Neuronal stem cell (in vitro differentiated cells): ENCODE measurements at regions not wholly inside any gene's neighbourhood (a gene's known extent, or its start where the extent isn't known, plus 50 kb on each side); places are given as distances from the start of the nearest gene placed in this dataset.

Source experiments
- DNase-seq: peaks from one replicate; pipeline ENCODE4 v3.0.0-alpha.2; 2013; ENCODE audit warnings: low spot score
- H2AFZ ChIP-seq: one replicate; pipeline ENCODE4 v1.6.1; 2013; ENCODE audit warnings: mild to moderate bottlenecking, low read length, inconsistent platforms
- H2AK5ac ChIP-seq: 2 replicates; pipeline ENCODE4 v1.6.1; 2013; ENCODE audit warnings: low read depth, mild to moderate bottlenecking, inconsistent platforms, low read length, moderate library complexity, mixed read lengths
- H2BK120ac ChIP-seq: 2 replicates; pipeline ENCODE4 v1.6.1; 2013; ENCODE audit warnings: low read depth, mild to moderate bottlenecking, inconsistent platforms, low read length, moderate library complexity, mixed read lengths
- H2BK12ac ChIP-seq: one replicate; pipeline ENCODE4 v1.6.1; 2013; ENCODE audit warnings: low read length, inconsistent platforms
- H2BK15ac ChIP-seq: 2 replicates; pipeline ENCODE4 v1.6.1; 2013; ENCODE audit warnings: mild to moderate bottlenecking, low read length, inconsistent platforms, mixed read lengths
- H2BK5ac ChIP-seq: one replicate; pipeline ENCODE4 v1.6.1; 2013; ENCODE audit warnings: inconsistent platforms, mild to moderate bottlenecking, low read length, moderate library complexity
- H3K14ac ChIP-seq: one replicate; pipeline ENCODE4 v1.6.1; 2013; ENCODE audit warnings: low read length, inconsistent platforms
- H3K18ac ChIP-seq: 2 replicates; pipeline ENCODE4 v1.6.1; 2013; ENCODE audit warnings: low read length, inconsistent platforms
- H3K23ac ChIP-seq: 2 replicates; pipeline ENCODE4 v1.6.1; 2013; ENCODE audit warnings: low read depth, mild to moderate bottlenecking, mixed read lengths, low read length, inconsistent platforms; ENCODE audit not compliant: poor library complexity
- H3K27ac ChIP-seq: replicated peaks from 3 replicates; pipeline ENCODE4 v1.5.1; 2013; ENCODE audit warnings: low read length, inconsistent platforms
- H3K27me3 ChIP-seq, 3 experiments: 2 replicates each; pipeline ENCODE4 v1.6.1; 2013; ENCODE audit warnings: low read length in 3 of 3, mild to moderate bottlenecking in 2 of 3, inconsistent platforms in 1 of 3, low read depth in 1 of 3, mixed read lengths in 1 of 3, moderate library complexity in 1 of 3; ENCODE audit not compliant: control insufficient read depth in 3 of 3, insufficient read depth in 3 of 3
- H3K36me3 ChIP-seq, 2 donors: replicated peaks in 1 of 2; 2 replicates each; pipeline ENCODE4 v1.6.1; 2013; ENCODE audit warnings: low read length in 2 of 2; ENCODE audit not compliant: control insufficient read depth in 2 of 2, insufficient read depth in 2 of 2
- H3K4ac ChIP-seq: 2 replicates; pipeline ENCODE4 v1.6.1; 2013; ENCODE audit warnings: inconsistent platforms, mild to moderate bottlenecking, low read length, moderate library complexity
- H3K4me1 ChIP-seq, 2 donors: 1 replicate in 1 of 2; 2 replicates in 1 of 2; pipeline ENCODE4 v1.6.1; 2013; ENCODE audit warnings: low read length in 2 of 2, low read depth in 1 of 2; ENCODE audit not compliant: control insufficient read depth in 2 of 2, insufficient read depth in 1 of 2
- H3K4me2 ChIP-seq: one replicate; pipeline ENCODE4 v1.6.1; 2013; ENCODE audit warnings: mild to moderate bottlenecking, low read length, inconsistent platforms; ENCODE audit not compliant: insufficient read depth, poor library complexity, severe bottlenecking
- H3K4me3 ChIP-seq, 2 donors: 2 replicates each; pipeline ENCODE4 v1.5.1; 2013; ENCODE audit warnings: low read length in 2 of 2, mild to moderate bottlenecking in 2 of 2, inconsistent platforms in 1 of 2, moderate library complexity in 1 of 2
- H3K79me1 ChIP-seq: one replicate; pipeline ENCODE4 v1.6.1; 2013; ENCODE audit warnings: low read depth, mild to moderate bottlenecking, inconsistent platforms, low read length, moderate library complexity
- H3K9ac ChIP-seq: one replicate; pipeline ENCODE4 v1.6.1; 2013; ENCODE audit warnings: mild to moderate bottlenecking, low read depth, low read length, inconsistent platforms; ENCODE audit not compliant: poor library complexity
- H3K9me3 ChIP-seq, 2 donors: replicated peaks in 1 of 2; 2 replicates each; pipeline versions ENCODE3 to v1.6.1; 2013; ENCODE audit warnings: low read length in 2 of 2, mild to moderate bottlenecking in 2 of 2, inconsistent platforms in 1 of 2, low read depth in 1 of 2, mixed read lengths in 1 of 2, moderate library complexity in 1 of 2; ENCODE audit not compliant: control insufficient read depth in 2 of 2, insufficient read depth in 1 of 2
- H4K8ac ChIP-seq: one replicate; pipeline ENCODE4 v1.6.1; 2013; ENCODE audit warnings: low read depth, mild to moderate bottlenecking, inconsistent platforms, low read length, moderate library complexity
- H4K91ac ChIP-seq: one replicate; pipeline ENCODE4 v1.6.1; 2013; ENCODE audit warnings: low read length, low read depth, mild to moderate bottlenecking, inconsistent platforms; ENCODE audit not compliant: poor library complexity
- WGBS, 2 donors: extraction: QIAGEN DNeasy Blood & Tissue Kit; methylation state at CpG; one replicate each; pipeline ENCODE4 v1.1.7; 2013; ENCODE audit warnings: missing lambda C conversion rate in 2 of 2, mixed read lengths in 1 of 2; ENCODE audit not compliant: insufficient read length in 2 of 2, insufficient replicate concordance in 1 of 2; ENCODE audit errors: extremely low coverage in 2 of 2; 5-methylcytosine and 5-hydroxymethylcytosine counted together

GRCh38 chr3:26894443-26894842 lies 271.9 kb downstream of the LRRC3B start:
- Histone ChIP-seq H3K36me3 (no peaks in the 10 kb centered on the region), H3K4me3 (no peak overlapping the region), H3K4me1 (no peaks in the 10 kb centered on the region), H3K4me2 (no peak overlapping the region), H3K18ac (no peak overlapping the region), H3K79me1 (no peaks in the 10 kb centered on the region), H2AK5ac (no peak overlapping the region), H4K91ac (no peak overlapping the region), H2BK5ac (no peak overlapping the region), H3K27me3 (no peaks in the 10 kb centered on the region), H4K8ac (no peak overlapping the region), H3K27ac (no peak overlapping the region), H3K9ac (no peak overlapping the region), H2BK12ac (no peak overlapping the region), H3K23ac (no peak overlapping the region), H3K9me3 (no peaks in the 10 kb centered on the region), H2BK120ac (no peak overlapping the region), H3K14ac (no peak overlapping the region), H2AFZ (no peak overlapping the region), H3K4ac (no peak overlapping the region), H2BK15ac (no peak overlapping the region)
- no peak for DNase-seq
- no CpG with 5 or more reads among the region's 3 CpGs for WGBS, 2 donors

- H3K4me1 ChIP-seq, result no peaks in the 10 kb centered on the region
- H2BK5ac ChIP-seq, result no peak overlapping the region
- H3K9ac ChIP-seq, result no peak overlapping the region
- H3K4ac ChIP-seq, result no peak overlapping the region
- H3K9me3 ChIP-seq, result no peaks in the 10 kb centered on the region
- no peak overlapping the region for H3K14ac ChIP-seq
- no peak overlapping the region for H3K4me3 ChIP-seq
- no peaks in the 10 kb centered on the region for H3K79me1 ChIP-seq
- no peak for DNase-seq
- H3K4me2 ChIP-seq, result no peak overlapping the region
- H3K27ac ChIP-seq, result no peak overlapping the region
- H2AFZ ChIP-seq, result no peak overlapping the region
- H3K27me3 ChIP-seq, result no peaks in the 10 kb centered on the region
- H2BK12ac ChIP-seq, result no peak overlapping the region
- no peak overlapping the region for H2BK120ac ChIP-seq
- no peak overlapping the region for H3K23ac ChIP-seq
- no peak overlapping the region for H2AK5ac ChIP-seq
- no peak overlapping the region for H4K91ac ChIP-seq
- H3K18ac ChIP-seq, result no peak overlapping the region
- H2BK15ac ChIP-seq, result no peak overlapping the region
- H3K36me3 ChIP-seq, result no peaks in the 10 kb centered on the region
- no peak overlapping the region for H4K8ac ChIP-seq
Measured at GRCh38 chr3:26915208-26915607, 292.6 kb downstream of the LRRC3B start.

GRCh38 chr3:26920646-26921478 lies 298.3 kb downstream of the LRRC3B start:
- Histone ChIP-seq H3K4me2 (no peak overlapping the region), H3K9me3 (no peaks in the 10 kb centered on the region), H3K4ac (no peak overlapping the region), H3K14ac (no peak overlapping the region), H3K27me3 (no peaks in the 10 kb centered on the region), H4K91ac (no peak overlapping the region), H3K36me3 (no peaks in the 10 kb centered on the region), H3K4me3 (no peak overlapping the region), H2BK120ac (no peak overlapping the region), H3K4me1 (peaks cover 0 to 6% of the 10 kb centered on the region in 2 donors), H2BK5ac (no peak overlapping the region), H3K18ac (no peak overlapping the region), H3K9ac (no peak overlapping the region), H2BK15ac (no peak overlapping the region), H3K27ac (peak overlapping the region; percentile 62), H3K23ac (no peak overlapping the region), H3K79me1 (no peaks in the 10 kb centered on the region), H4K8ac (no peak overlapping the region), H2AFZ (peak overlapping the region; percentile 64), H2AK5ac (no peak overlapping the region), H2BK12ac (no peak overlapping the region)
- DNase-seq, result peak; percentile 17
- no CpG with 5 or more reads among the region's 12 CpGs for WGBS, 2 donors

- no peak overlapping the region for H2BK12ac ChIP-seq
- no peak overlapping the region for H2AFZ ChIP-seq
- no peak for DNase-seq
- no peaks in the 10 kb centered on the region for H3K79me1 ChIP-seq
- no peak overlapping the region for H3K27ac ChIP-seq
- no peak overlapping the region for H3K4me2 ChIP-seq
- no peak overlapping the region for H2BK5ac ChIP-seq
- no peaks in the 10 kb centered on the region for H3K4me1 ChIP-seq
- H3K4me3 ChIP-seq, result no peak overlapping the region
- no peak overlapping the region for H2BK120ac ChIP-seq
- H3K23ac ChIP-seq, result no peak overlapping the region
- H3K36me3 ChIP-seq, result no peaks in the 10 kb centered on the region
- no peak overlapping the region for H3K18ac ChIP-seq
- no peak overlapping the region for H4K91ac ChIP-seq
- no peak overlapping the region for H2BK15ac ChIP-seq
- no peaks in the 10 kb centered on the region for H3K27me3 ChIP-seq
- H4K8ac ChIP-seq, result no peak overlapping the region
- no CpG with 5 or more reads among the region's 1 CpG for WGBS, 2 donors
- H3K9ac ChIP-seq, result no peak overlapping the region
- H3K4ac ChIP-seq, result no peak overlapping the region
- H3K9me3 ChIP-seq, result no peaks in the 10 kb centered on the region
- H2AK5ac ChIP-seq, result no peak overlapping the region
- H3K14ac ChIP-seq, result no peak overlapping the region
Measured at GRCh38 chr3:26931896-26932295, 309.3 kb downstream of the LRRC3B start.
